ENCODE measurements at regions not wholly inside any gene's neighbourhood (a gene's known extent, or its start where the extent isn't known, plus 50 kb on each side); places are given as distances from the start of the nearest gene placed in this dataset.

DNA sequence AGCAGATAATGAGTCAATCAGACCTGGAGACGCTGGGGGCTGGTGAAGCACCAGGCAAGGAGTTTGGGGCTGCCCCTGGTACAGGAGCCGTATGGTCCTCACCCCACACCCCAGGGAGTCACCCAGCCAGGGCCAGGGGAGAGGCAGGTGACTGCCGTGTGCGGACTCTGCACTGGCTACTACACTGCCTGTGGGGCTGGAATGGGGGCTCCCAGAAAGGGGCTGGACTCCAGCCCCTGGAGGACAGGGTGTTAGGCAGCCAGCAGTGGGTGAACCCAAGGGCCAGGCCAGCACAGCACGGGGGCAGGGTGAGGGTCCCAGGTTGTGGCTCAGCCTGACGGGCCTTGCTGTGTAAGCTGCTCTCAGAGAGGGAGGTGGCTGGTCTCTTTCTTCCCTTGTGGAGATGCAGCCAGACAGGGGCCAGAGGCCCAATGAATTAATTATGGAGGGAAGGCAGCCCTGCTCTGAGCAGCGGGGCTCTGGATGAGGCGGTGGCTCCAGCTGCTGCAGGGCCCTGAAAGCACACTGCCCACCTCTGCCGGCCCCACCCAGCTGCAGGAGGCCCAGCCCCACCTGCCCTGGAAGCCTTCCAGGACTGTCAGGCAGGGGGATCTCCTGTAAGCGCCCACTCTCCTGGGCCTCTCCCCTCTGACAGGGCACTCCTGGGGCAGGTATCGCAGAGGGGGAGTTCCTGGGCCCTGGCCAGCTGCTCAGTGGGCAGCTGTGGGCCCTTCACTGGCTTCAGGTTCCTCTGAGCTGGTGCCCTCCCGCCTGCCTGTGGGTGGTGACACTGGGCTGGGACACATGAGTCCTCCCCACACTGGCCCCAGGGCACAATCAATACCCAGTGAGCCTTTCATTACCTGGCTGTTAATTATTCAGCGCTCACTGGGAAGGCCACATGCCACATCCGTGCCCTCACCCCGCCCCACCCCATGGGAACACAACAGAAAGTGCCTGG is 142.5 kb upstream of the C14orf180 start:
- no peak for DNase-seq (ENCODE audit: low read depth, low spot score)

- no peak for DNase-seq (ENCODE audit: low read depth, low spot score)
Measured at GRCh38 chr14:104437703-104438102, 141.9 kb upstream of the C14orf180 start.

DNA sequence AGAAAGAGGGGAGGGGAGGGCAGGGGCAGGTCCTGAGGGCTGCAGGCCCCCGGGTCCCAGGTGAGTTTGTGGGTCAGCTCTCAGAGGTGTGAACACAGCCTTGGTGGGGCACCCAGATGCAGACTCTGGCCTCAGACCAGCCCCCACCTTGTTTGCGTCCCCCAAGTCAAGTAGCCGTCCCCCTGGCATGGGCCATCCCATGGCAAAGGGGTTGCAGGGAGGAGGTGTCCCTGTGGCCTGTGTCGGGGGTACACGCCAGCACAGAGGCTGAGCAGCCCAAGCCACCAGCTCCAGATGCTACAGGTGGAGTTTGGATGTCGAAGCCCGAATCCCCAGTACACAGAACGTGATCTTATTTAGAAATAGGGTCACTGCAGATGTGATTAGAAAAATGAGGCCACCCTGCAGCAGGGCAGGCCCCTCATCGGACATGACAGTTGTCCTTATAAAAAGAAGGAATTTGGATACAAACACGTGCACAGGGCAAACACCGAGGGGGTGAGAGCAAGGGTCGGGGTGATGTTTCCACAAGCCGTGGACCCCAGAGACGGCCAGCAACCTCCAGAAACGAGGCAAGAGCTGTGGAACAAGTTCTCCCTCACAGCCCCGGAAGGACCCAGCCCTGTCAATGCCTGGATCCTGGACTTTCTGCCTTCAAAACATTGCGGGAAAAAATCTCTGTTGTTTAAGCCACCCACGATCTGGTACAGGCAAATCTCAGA is 141.2 kb upstream of the C14orf180 start:
- no peak for DNase-seq (ENCODE audit: low read depth, low spot score)

- no peak for DNase-seq (ENCODE audit: low read depth, low spot score)
Measured at GRCh38 chr14:104439625-104440024, 139.9 kb upstream of the C14orf180 start.

DNA sequence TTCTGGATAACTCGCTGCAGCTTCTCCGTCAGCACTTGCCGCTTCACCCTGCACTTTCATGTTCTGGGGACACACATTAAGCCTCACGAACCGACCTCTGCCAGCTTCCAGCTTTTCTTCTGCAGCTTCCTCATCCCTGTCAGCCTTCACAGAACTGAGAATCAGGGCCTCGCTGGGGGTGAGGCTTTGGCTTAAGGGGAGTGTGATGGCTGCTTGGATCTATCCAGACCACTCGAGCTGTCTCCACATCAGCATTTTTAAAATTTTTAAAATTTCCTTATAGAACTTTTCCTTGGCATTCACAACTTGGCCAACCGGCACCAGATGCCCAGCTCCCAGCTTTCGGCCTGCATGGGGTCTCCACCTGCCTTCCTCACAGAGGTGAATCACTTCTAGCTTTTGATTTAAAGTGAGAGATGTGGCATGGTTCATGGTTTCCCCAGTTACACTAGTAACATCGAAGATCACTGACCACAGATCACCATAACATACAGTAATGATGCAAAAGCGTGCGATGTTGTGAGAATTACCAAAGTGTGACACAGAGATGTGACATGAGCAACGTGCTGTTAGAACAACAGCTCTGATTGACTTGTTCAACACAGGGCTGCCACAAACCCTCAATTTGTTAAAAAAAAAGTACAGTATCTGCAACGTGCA is 139.1 kb upstream of the C14orf180 start:
- no peak for DNase-seq (ENCODE audit: low read depth, low spot score)

- DNase-seq (ENCODE audit: low read depth, low spot score), result no peak
Measured at GRCh38 chr14:104441275-104442106, 138.1 kb upstream of the C14orf180 start.

DNA sequence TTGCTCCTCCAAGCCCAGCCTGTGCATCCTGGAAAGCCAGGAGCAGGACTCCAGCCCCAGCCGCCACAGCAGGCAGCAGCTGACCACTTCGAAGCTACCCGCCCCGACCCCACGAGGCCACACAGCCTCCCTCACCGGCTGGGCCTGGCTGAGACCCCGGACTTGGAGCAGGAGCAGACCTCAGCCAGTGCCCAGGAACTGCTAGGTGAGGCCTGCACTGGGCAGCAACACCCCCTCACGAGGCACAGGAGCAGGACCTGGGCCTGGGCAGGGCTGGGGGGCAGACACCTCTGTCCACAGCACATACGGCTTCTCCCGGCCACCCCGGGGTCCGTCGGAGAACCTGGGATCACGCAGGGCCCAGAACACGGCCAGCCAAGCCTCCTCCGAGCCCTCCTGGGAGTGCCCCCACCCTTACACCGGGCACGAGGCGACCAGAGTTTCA is 137.4 kb upstream of the C14orf180 start:
- DNase-seq (ENCODE audit: low read depth, low spot score), result no peak

GRCh38 chr14:104442631-104443390 is 136.8 kb upstream of the C14orf180 start:
- DNase-seq (ENCODE audit: low read depth, low spot score), result no peak

- DNase-seq (ENCODE audit: low read depth, low spot score), result no peak
Measured at GRCh38 chr14:104443391-104444158, 136.0 kb upstream of the C14orf180 start.

DNA sequence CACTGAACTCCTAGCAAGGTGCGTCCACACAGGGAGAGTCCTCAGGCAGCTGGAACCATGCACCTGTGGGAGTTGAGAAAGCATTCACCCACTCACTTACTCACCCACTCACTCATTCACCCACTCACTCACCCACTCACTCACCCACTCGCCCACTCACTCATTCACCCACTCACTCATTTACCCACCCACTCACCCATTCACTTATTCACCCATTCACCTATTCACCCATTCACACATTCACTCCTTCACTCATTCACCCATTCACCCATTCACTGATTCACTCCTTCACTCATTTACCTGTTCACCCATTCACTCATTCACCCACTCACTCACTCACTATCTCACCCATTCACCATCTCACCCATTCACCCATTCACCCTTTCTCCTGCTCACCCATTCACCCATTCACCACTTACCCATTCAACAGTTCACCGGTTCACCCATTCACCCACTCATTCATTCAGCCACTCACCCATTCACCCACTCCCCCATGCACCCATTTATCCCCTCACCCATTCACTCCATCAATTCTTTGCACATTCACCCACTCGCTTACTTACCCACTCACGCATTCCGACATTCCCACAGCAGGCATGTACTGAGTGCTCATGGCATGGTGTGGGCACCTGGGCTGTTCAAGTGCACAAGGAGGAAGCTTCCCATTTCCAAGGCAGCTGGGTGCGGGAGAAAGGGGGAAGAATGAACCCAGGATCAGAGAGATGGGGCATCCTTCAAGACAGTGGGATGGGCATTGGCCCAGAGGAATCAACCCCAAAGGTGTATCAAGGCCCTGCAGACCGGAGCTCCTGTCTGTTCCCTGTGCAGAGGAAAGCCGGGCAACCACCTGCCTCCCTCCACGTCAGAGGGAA is 135.2 kb upstream of the C14orf180 start:
- no peak for DNase-seq (ENCODE audit: low read depth, low spot score)

GRCh38 chr14:104445086-104445485 is 134.5 kb upstream of the C14orf180 start:
- DNase-seq (ENCODE audit: low read depth, low spot score), result no peak

DNA sequence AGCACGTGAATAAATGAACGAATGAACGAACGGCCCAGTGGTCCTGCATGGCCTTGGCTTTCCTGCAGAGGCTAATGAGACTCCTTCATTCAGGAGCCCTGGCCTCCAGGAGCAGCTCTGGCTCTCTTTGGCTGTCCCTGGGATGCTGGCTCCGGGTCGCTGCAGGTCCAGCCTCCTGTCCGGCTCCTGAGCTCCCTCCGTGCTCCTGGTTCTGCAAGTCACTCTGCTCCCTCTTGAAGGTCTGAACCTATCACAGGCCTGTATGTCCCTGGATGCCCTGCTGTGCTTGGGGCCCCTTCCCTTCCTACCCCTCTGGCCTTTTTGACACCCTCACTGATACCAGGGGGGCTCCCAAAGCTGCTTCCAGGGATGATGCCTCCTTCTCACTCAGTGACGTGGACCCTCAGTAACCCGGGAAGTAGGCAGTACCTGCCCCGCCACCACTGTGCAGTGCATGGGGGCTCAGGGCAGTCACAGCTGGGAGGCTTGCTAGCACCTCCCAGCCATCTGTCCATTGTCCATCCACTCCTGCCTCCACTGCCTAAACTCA is 133.7 kb upstream of the C14orf180 start:
- DNase-seq (ENCODE audit: low read depth, low spot score), result no peak

DNA sequence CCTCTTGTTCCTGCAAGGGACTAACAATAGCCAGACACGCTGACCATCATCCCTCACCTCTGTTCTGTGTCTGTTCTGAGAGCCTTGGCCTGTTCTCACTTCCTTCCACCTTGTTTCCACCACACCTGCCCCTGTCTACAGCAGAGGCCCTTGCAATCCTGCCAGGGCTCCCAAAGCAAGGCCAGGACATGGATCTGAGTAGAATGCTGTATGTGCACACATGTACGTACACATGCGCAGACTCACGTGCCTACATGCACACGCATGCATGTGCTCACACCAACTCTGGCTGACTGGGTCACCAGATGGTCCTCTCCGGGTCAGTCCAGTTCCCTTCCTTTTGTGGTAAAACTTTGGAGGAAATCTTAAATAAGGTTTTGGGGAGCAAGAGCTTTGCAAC is 133.0 kb upstream of the C14orf180 start:
- no peak for DNase-seq (ENCODE audit: low read depth, low spot score)

GRCh38 chr14:104447750-104448149 is 131.8 kb upstream of the C14orf180 start:
- DNase-seq (ENCODE audit: low read depth, low spot score), result no peak

- no peak for DNase-seq (ENCODE audit: low read depth, low spot score)
Measured at GRCh38 chr14:104448321-104448720, 131.2 kb upstream of the C14orf180 start.

GRCh38 chr14:104448721-104449120 is 130.8 kb upstream of the C14orf180 start:
- no peak for DNase-seq (ENCODE audit: low read depth, low spot score)

- no peak for DNase-seq (ENCODE audit: low read depth, low spot score)
Measured at GRCh38 chr14:104450811-104451401, 128.7 kb upstream of the C14orf180 start.

GRCh38 chr14:104451474-104451873 is 128.1 kb upstream of the C14orf180 start:
- DNase-seq (ENCODE audit: low read depth, low spot score), result no peak

All from pulmonary artery endothelial cell (primary cell).